Renal cortical epithelial cell (primary cell): ENCODE measurements at regions not wholly inside any gene's neighbourhood (a gene's known extent, or its start where the extent isn't known, plus 50 kb on each side); places are given as distances from the start of the nearest gene placed in this dataset.
"Not testable (repeated sequence)": the region's sequence is repeated elsewhere in the genome, so short reads cannot be mapped to it uniquely, and the experiment has no call there.

Source experiments
- DNase-seq: peaks from one replicate; pipeline ENCODE4 v3.0.0-alpha.2; 2011; ENCODE audit warnings: low read depth

DNA sequence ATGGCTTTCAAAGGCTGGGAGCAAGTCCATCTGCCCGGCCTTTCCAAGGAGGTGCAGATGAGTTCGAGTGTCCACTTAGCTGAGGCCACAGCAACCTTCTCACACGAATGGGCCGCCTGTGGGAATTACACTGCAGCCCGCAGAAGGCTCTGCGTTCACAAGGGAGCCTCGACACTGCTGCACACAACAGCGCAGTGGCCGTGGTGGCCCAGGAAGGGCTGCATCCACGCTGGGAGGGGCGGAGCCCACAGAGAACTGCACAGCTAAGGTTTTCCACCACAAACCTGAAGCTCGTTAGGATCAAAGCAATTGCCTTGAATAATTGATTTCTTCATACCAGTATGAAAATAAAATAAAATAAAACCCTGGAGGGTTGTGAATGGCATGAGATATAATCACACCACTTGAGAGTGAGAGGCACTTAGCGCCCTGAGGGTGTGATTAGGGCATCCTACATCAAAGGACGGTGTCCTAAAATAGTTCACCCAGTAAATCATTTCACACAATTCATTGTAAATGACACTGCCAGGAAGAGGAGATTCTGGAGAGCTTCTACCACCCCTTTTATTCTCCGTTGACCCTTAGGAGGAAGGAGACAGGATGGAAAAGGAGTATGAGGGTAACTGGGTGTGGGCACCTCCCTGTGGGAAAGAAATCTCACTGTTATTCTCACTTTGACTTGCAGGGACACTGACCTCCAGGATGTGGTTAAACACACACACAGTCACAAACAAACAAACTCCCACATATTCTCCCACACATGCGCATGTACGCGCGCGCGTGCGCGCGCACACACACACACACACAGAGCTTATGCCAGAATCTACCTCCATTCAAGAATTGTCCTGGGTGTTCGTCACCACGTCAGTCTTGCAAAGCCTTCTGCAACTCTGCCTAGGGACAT is 256.6 kb upstream of the ID2 start:
- DNase-seq: no peak

DNA sequence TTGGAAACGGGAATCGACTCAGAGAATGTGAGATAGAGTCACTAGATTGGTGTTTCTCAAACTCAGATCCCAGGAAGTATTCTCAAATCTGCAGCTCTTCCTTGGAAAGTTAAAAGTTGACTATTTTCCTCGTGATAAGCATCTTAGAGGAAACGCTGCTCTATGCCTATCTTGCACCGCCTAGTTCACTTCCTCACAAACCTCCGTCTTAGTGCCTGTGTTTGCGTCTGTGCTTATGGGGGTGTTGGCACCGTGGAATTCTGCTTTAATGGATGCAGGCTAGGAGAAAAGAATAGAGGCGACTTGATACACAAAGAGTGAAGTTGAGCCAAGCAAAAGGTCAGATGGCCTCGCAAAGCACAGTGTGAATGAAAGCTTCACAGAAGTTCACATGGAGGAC is 255.3 kb upstream of the ID2 start:
- no peak for DNase-seq

DNA sequence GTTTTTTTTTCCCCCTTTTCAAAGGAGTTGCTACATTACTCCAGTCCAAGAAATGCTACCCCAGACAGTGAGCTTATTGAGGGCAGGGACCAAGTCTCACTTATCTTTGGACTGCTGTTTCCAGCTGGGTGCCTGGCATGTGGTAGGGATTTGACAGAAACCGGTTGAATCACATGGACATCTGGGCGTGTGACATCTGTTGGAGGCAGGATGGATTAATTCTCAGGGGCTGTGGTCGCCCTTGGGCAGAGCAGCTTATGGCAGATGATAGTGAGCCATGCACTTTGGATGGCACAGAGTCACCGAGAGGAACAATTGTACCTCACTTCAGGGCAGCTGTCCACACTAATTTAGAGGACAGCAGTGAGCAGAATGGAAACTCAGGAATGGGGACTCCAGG is 254.6 kb upstream of the ID2 start:
- no peak for DNase-seq

DNA sequence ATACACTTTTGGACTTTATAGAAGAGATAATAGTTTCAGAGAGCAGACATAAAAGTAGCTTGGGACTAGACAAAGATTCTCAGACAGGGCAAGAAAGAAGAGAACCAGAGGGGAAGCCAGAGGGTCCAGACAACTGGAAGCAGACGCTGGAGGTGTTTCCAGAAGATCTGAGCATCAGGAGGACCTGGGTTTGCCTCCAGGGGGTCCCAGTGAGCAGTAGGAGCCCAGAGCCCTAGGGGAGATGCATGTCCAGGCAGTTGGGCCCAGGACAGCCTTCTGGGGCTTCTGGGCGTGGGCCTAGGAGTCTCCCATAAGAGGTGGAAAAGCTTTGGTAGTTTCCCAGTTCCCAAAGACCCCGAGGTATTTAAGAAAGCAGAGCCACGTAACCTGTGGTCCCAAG is 251.2 kb upstream of the ID2 start:
- no peak for DNase-seq

DNA sequence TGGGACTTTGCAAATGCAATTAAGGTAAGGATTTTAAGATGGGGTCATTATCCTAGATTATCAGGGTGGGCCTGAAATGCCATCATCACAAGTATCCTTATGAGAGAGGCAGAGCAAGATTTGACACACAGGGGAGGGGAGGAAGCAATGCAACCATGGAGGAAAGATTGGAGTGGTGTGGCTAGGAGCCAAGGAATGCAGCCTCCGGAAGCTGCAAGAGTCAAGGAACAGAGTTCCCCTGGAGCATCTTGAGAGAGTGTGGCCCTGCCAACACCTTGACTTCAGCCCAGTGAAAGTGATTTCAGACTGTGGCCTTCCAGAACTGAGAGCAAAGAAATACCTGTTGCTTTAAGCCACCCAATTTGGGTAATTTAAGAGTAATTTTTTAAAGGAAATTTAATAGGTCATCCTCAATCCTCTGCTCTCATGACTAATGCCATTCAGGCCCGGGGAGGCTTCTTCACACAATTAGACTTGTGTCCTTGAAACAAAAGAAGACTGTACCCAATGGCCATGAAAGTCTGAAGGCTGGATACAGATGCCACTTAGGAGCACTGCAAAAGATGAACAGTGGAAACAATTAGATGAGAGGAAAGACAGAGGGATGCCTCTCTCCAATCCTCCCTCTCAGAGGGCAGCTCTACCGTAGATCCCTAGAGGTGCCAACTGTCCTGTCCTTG is 250.3 kb upstream of the ID2 start:
- DNase-seq: peak; percentile 19

DNA sequence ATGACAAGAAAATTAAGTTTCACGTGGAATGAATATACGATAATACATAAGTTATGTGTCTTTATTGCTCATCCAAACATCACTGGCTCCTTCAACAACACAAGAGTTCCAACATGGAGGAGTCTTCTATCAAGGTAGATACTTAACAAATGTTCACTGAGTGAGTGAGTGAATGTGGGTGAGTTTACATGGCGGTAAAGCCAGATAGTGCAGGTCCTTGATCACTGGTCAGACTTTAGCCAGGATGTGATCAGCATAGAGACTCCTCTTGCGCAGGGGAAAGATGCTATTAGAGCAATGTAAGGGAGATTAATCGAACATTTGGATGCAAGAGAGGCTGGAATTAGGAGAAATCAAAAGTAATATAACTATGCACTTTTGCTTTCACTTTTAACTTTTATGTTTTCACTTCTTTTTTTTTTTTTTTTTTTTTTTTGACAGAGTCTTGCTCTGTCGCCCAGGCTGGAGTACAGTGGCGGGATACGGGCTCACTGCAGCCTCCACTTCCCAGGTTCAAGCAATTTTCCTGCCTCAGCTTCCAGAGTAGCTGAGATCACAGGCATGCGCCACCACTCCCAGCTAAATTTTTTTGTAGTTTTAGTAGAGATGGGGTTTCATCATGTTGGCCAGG is 249.0 kb upstream of the ID2 start:
- DNase-seq: no peak

DNA sequence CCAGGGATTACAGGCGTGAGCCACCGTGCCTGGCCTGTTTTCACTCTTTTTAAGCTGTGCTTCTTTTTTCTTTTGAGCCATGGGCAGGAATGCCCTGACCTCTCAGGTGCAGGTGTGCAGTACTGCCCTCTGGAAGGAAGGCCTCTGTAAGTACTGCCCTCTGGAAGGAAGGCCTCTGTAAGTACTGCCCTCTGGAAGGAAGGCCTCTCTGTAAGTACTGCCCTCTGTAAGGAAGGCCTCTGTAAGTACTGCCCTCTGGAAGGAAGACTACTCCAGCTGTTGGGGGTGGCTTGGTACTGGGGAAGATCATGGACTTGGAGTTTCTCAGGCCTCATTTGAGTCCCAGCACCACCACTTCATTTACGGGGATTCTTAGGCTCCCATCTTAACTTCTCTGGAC is 248.5 kb upstream of the ID2 start:
- DNase-seq: peak; percentile 47

DNA sequence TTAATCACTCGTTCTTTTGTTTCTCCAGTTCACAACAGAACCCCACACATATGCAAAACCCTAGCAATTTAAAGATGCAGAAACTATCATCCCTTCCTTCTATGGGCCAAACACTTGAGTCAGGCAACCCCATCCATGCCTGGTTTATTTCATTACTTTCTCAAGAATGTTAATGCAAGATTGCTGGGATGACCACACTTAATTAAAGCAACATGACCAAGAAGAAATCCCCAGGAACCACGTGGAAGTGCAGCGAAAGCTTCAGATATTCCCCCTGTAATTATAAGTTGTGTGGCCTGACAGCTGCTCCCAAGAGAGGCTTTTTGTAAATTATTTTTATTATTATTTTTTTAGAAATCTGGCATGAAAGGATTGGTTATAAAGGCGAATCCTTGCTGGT is 246.2 kb upstream of the ID2 start:
- no peak for DNase-seq

DNA sequence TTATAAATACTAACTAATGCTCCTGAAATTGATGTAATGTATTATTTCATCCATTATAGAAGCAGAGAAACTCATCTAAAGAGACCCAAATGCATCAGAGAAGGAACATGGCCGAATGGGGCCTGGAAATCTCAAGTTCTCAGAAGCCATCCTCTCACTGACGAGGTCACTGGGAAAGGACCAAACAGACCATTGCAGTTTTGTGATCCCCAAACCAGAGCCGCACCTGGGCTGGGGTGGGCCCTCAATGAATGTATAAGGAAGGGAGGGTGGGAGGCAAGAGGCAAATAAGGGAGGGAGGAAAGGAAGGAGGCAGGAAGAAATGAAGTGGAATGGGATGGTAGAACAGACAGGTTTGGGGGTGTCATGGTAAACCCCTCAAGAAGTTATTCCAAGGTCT is 245.3 kb upstream of the ID2 start:
- DNase-seq: no peak

DNA sequence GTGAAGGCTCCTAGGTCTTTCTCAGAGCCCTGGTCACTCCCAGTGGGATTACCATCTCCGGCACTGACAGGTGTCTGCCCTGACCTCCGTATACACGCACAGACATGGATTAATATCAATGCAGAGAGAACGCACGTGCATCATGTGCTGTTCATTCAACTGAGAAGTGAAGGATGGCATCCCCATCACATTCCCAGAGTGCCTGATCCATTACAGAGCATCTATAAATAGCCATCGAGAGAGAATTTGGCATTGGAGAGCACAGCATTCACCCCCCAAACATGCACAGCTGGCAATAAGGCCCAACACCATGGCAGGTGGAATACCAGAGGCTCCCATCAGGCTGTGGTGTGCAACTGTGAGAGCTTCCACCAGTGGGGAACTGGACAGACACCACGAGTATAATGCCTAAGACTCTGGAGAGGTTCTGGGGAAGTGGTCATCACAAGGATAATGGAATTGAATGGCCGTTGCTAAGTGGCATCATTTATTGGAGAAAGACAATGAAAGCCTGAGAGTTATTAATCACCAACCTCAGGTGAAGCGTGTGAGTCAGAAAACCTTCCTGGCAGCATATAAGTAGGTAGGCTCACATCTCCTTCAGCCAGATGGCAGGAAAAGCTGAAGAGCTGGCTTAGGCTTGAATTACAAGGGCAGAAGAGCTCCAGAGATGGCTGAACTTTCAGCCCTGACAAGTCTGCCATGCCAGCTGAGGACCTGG is 244.5 kb upstream of the ID2 start:
- no peak for DNase-seq

DNA sequence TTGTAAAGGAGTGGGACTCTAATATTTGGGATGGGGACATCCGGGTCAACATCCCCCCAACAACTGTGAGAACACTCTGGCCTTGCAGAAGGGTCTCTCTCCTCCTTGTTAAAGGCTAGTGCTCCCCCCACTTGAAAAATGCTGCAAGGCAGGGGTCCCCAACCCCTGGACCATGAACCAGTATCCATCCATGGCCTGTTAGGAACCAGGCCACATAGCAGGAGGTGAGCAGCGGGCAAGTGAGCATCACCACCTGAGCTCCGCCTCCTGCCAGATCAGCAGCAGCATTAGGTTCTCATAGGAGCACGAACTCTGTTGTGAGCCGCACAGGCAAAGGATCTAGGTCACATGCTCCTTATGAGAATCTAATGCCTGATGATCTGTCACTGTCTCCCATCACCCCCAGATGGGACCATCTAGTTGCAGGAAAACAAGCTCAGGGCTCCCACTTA is 243.9 kb upstream of the ID2 start:
- no peak for DNase-seq

DNA sequence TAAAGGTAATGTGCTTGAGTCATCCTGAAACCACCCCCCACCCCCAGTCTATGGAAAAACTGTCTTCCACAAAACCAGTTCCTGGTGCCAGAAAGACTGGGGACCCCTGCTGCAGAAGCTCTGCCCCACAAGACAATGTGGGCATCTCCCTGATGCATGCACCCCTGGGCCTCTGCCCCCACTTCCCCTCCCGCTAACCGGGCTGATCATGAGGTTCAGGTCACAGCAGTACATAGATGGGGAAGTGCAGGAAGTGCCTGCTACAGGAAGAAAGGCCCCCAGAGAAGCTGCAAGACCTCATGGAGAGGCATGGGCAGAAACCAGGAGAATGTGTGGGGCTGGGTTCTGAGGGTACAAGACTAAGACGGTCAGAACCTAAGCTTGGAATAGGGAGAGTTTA is 243.4 kb upstream of the ID2 start:
- no peak for DNase-seq

DNA sequence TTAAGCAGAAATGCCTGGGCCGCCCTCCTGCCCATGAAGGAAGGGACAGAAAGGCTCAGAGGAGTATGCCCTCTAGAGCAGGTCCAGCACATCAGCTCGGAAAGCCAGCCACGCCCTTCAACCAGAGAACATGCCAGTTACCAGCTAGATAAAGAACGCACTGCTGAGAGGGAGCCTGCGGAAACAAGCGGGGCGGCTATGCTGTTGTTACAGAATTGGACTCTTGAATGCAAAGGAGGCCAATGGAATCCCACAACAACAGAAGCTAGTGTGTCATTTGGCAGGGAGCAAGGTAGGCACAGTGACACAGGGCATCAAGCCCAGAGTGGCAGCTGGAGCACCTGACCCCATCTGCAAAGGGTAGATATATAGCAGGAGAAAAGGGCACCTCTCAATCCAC is 242.9 kb upstream of the ID2 start:
- DNase-seq: no peak

DNA sequence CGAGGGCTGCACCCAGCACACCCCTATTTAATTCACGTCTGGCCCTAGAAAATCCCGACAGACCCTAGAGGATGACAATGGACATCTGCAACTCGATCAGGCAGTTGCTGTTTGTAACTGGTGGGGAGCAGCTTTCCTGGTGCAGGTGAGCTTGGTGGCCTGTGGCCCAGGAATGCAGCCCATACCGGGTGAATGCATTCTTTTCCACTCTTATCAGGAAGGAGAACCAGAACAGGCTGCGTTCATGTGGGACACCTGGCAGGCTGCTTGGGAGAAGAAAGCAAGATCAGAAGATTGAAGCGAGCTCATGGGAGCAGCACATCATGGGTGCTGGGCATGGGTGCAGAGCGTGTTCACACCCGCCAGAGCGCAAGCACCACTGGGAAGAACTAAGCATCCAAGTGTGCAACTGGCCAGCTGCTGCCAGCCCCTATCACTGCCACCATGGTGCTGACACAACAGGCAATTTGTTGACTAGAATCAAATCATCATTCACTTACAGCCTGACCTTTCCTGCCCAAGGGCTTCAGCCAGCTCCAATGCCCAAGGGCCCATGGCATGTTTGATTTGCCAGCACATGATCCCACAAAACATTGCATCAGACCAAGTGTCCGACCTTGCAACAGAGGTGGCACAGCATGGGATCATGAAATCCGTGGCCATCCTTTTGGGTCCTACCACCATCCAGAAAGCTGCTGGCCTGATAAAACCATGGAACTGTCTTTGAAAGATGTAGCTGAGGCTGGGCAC is 241.7 kb upstream of the ID2 start:
- DNase-seq: no peak

DNA sequence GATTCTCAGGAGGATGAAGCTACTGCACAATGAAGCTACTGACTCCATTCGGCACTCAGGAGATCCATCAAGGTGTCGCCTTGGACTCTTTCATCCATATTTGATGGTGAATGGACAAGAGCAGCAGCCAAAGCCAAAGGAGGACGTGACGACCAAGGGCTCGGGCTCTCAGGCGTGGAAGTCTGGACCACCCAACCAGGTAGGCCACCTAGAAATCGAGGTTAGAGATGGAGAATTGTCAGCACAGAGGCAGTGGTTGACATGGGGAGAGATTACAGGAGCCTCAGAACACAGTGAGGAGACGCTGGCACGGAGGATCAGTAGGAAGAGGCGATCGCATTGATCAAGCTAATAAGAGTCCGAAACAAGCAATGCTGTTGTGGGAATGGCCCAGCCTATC is 240.5 kb upstream of the ID2 start:
- no peak for DNase-seq

DNA sequence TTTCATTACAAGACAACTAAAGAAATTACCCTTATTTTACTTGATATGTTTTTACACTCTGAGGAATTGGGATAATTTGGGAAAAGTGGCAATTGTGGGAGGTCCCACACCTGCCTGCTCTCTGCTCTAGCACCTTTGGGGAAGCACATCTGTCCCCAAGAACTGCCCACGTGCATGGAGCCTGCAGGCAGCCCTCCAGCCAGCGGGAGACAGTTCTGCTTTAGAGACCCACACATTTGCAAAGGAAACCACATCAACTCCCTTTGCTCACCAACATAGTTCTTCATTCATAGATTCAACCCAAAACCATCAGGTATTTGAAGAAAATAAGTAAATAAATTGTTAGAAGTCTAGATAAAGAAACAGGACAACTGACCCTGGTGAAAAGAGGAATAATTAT is 239.9 kb upstream of the ID2 start:
- no peak for DNase-seq

DNA sequence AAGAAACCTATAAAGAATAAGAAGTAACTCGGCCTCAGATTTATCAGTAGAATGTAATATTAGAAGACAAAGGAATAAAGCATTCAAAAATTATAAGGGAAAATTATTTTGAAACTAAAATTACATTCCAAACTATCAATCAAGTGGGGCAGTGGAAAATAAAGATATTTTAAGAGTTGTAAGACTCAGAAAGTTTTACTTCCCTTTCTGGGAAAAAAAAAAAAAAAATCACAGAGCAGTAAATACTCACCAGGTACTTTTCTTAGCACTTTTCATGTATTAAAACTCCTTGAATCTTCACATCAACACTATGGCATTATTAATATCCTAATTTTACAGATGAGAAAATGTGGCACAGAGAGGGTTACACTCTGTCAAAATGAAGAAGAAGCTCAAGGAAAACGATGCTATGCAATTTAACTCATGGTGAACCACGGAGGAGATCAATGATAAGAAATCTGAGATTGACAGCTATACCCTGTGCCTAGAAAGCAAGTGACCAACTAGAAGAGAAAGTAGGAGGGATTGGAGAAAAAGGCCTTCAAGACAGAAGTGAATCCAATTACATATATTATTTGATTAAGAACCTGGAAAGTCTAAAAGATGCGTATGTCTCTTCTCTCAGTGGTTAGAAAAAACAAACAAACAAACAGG is 238.9 kb upstream of the ID2 start:
- no peak for DNase-seq

DNA sequence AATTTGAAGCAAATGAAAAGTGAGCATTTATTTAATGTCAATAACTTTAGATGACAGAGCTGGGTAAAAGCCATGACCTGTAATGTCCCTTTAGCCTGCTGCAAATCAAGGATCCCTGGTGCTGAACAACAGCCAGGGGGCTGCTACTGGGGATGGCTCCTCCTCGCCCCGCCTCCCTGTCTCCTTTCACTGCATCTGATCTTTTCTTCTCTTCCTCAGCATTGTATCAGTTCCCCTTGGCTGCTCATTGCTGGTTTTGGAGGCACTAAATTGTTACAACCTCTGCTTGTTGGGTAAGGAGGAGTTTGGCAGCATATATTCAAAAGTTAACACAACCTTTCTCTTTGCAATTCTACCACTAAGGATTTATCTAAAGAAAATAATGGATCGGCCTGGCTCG is 236.3 kb upstream of the ID2 start:
- DNase-seq: peak; percentile 9

DNA sequence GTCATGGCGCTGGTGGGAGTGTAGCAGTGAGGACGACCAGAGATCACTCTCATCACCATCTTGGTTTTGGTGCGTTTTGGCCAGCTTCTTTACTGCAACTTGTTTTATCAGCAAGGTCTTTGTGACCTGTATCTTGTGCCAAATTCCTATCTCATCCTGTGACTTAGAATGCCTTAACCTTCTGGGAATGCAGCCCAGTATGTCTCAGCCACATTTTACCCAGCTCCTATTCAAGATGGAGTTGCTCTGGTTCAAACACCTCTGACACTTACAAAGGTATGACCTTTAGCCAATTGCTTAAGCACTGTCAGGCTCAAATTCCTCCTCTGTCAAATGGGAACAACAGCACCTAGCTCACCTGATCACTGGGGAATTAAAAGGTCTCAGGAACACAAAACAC is 235.1 kb upstream of the ID2 start:
- DNase-seq: not testable (repeated sequence)

DNA sequence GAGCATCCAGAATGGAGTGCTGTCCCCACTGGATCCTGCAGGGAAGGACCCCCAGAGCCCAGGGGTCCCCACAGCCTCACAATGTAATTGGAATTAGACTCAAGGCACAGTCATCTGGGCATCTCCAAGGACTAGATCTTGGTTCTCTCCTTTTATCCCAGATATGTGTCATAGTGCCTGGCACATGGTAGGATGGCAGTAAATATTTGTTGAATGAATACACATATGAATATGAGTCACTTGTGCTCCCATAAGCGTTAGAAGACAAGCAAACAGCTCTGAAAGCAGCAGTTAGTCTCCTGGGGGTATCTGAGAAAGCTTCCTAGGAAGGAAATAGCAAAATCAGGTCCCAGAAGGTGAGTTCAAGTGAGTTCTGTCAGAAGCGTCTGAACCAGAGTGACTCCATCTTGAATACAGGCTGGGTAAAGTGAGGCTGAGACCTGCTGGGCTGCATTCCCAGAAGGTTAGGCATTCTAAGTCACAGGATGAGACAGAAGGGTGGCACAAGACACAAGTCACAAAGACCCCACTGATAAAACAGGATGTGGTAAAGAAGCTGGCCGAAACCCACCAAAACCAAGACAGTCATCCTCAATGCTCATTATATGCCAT is 234.1 kb upstream of the ID2 start:
- peak; percentile 63 for DNase-seq
